ENCODE measurements at regions not wholly inside any gene's neighbourhood (a gene's known extent, or its start where the extent isn't known, plus 50 kb on each side); places are given as distances from the start of the nearest gene placed in this dataset.

DNA sequence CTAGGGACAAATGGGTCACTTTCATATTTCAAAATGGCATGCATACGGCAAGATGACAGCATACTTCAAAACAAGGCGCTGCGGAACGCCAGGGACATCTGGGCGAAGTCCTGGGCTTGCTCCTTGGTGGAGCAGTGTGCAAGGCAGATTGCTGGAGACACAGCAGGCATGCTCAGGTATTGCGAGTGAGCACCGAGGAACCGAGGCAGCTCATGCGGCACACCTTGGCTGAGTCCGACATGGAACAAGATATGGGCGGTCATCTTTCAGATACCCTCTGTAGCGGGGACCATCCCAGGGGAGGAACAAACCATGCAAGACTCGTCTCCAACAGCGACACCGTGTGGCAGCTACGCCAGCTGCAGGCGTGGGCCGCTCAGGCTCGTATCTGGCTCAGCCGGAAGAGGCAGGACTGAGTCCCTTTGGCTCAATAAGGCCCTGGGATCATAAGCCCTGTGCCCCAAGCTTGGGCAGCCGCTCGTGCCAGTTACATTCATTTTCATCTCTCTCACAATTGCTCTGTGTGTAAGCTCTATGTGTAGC lies 112.4 kb downstream of the NUFIP1 start:
- H3K9me2 ChIP-seq (replicated peaks; ENCODE audit: insufficient read depth, low read length): no peaks in the 10 kb centered on the region
- H3F3A ChIP-seq (ENCODE audit: insufficient read depth, low read length): no peaks in the 10 kb centered on the region
- no peak overlapping the region for H3K9ac ChIP-seq (ENCODE audit: low read length)
- no peaks in the 10 kb centered on the region for H3K36me3 ChIP-seq (replicated peaks; ENCODE audit: insufficient read depth, low read length)
- no peak overlapping the region for H3K4me3 ChIP-seq (ENCODE audit: low read length)
- no peaks in the 10 kb centered on the region for H4K20me1 ChIP-seq (ENCODE audit: insufficient read depth, low read length)
- no peaks in the 10 kb centered on the region for H3K4me1 ChIP-seq (ENCODE audit: low read length)
- no peak for DNase-seq
- H2AFZ ChIP-seq (ENCODE audit: low read length): no peak overlapping the region
- no peaks in the 10 kb centered on the region for H3K27me3 ChIP-seq (replicated peaks; ENCODE audit: insufficient read depth, low read length)
- no peaks in the 10 kb centered on the region for H3K9me3 ChIP-seq (replicated peaks; ENCODE audit: insufficient read depth, low read length)
- H3K4me2 ChIP-seq (ENCODE audit: low read depth, low read length): no peak overlapping the region
- H3K79me2 ChIP-seq (ENCODE audit: low read length): no peaks in the 10 kb centered on the region
- H3K27ac ChIP-seq (ENCODE audit: low read length): no peak overlapping the region
- TF ChIP-seq EZH2 (optimal IDR thresholded peaks at IDR 0.05; ENCODE audit: low read depth, low read length): no peak
- no peak for TF ChIP-seq EZH2phosphoT487 (IDR thresholded peaks at IDR 0.05; ENCODE audit: low read length)
- TF ChIP-seq, protein P1, sequence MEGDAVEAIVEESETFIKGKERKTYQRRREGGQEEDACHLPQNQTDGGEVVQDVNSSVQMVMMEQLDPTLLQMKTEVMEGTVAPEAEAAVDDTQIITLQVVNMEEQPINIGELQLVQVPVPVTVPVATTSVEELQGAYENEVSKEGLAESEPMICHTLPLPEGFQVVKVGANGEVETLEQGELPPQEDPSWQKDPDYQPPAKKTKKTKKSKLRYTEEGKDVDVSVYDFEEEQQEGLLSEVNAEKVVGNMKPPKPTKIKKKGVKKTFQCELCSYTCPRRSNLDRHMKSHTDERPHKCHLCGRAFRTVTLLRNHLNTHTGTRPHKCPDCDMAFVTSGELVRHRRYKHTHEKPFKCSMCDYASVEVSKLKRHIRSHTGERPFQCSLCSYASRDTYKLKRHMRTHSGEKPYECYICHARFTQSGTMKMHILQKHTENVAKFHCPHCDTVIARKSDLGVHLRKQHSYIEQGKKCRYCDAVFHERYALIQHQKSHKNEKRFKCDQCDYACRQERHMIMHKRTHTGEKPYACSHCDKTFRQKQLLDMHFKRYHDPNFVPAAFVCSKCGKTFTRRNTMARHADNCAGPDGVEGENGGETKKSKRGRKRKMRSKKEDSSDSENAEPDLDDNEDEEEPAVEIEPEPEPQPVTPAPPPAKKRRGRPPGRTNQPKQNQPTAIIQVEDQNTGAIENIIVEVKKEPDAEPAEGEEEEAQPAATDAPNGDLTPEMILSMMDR (IDR thresholded peaks at IDR 0.05; ENCODE audit: low read length): no peak

DNA sequence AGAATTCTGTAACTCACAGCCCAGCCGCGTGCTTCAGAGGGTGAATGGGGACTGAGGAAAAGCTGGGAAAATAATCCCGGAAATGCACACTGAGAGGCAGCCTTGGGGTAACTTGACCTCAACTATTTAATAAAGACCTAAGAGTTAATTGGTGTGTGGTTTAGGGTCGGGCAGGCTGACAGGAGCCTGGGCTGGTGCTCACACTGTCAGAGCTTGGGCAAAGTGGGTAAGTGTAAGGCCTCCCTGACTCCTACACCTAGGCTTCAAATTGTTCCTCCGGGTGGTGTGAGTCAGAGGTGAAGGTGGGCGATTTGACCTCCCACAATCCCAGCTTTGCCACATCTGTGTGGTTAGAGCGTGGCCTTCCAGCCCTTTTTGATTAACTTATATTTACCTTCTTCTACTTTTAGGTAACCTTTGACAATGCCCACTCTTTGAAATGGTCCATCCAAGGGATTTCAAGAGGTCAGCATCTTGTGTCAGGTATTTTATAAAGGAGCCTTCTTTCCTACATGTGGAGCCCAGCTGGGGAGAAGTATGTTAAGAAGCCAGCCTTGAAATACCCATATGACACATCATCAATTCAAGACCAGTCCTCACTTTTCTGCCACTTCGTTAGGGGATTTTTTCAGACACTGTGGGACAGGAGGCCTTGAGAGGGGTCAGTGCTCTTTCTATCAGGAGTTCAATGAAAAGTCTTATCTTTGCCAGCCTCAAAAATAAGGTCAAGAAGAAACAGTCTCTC lies 114.2 kb downstream of the NUFIP1 start:
- no peak overlapping the region for H3K27ac ChIP-seq (ENCODE audit: low read length)
- TF ChIP-seq EZH2 (optimal IDR thresholded peaks at IDR 0.05; ENCODE audit: low read depth, low read length): no peak
- TF ChIP-seq, protein P1 (IDR thresholded peaks at IDR 0.05; ENCODE audit: low read length): no peak
- TF ChIP-seq EZH2phosphoT487 (IDR thresholded peaks at IDR 0.05; ENCODE audit: low read length): no peak

GRCh38 chr13:44874176-44874575 lies 115.1 kb downstream of the NUFIP1 start:
- TF ChIP-seq EZH2phosphoT487 (IDR thresholded peaks at IDR 0.05; ENCODE audit: low read length) (no peak), EZH2 (optimal IDR thresholded peaks at IDR 0.05; ENCODE audit: low read depth, low read length) (no peak)
- TF ChIP-seq, protein P1 (IDR thresholded peaks at IDR 0.05; ENCODE audit: low read length): no peak
- no peak for DNase-seq

More for the DNA sequence above, 114.2 kb downstream of the NUFIP1 start:
- DNase-seq: no peak
- Histone ChIP-seq H3K9ac (ENCODE audit: low read length) (no peak overlapping the region), H2AFZ (ENCODE audit: low read length) (no peak overlapping the region), H3K27me3 (replicated peaks; ENCODE audit: insufficient read depth, low read length) (no peaks in the 10 kb centered on the region), H3K4me2 (ENCODE audit: low read depth, low read length) (no peak overlapping the region), H3K9me2 (replicated peaks; ENCODE audit: insufficient read depth, low read length) (no peaks in the 10 kb centered on the region), H3K4me1 (ENCODE audit: low read length) (no peaks in the 10 kb centered on the region), H3K4me3 (ENCODE audit: low read length) (no peak overlapping the region), H3F3A (ENCODE audit: insufficient read depth, low read length) (no peaks in the 10 kb centered on the region), H3K36me3 (replicated peaks; ENCODE audit: insufficient read depth, low read length) (no peaks in the 10 kb centered on the region), H3K79me2 (ENCODE audit: low read length) (no peaks in the 10 kb centered on the region), H3K9me3 (replicated peaks; ENCODE audit: insufficient read depth, low read length) (no peaks in the 10 kb centered on the region), H4K20me1 (ENCODE audit: insufficient read depth, low read length) (no peaks in the 10 kb centered on the region)

More at GRCh38 chr13:44874176-44874575, 115.1 kb downstream of the NUFIP1 start:
- Histone ChIP-seq H3K36me3 (replicated peaks; ENCODE audit: insufficient read depth, low read length) (no peaks in the 10 kb centered on the region), H3K27ac (ENCODE audit: low read length) (no peak overlapping the region), H3K9me2 (replicated peaks; ENCODE audit: insufficient read depth, low read length) (no peaks in the 10 kb centered on the region), H3K4me3 (ENCODE audit: low read length) (no peak overlapping the region), H3K4me1 (ENCODE audit: low read length) (no peaks in the 10 kb centered on the region), H3K9ac (ENCODE audit: low read length) (no peak overlapping the region), H3K4me2 (ENCODE audit: low read depth, low read length) (no peak overlapping the region), H3K9me3 (replicated peaks; ENCODE audit: insufficient read depth, low read length) (no peaks in the 10 kb centered on the region), H3K27me3 (replicated peaks; ENCODE audit: insufficient read depth, low read length) (no peaks in the 10 kb centered on the region), H3K79me2 (ENCODE audit: low read length) (no peaks in the 10 kb centered on the region), H4K20me1 (ENCODE audit: insufficient read depth, low read length) (no peaks in the 10 kb centered on the region), H3F3A (ENCODE audit: insufficient read depth, low read length) (no peaks in the 10 kb centered on the region), H2AFZ (ENCODE audit: low read length) (no peak overlapping the region)
